ENCODE measurements at regions not wholly inside any gene's neighbourhood (a gene's known extent, or its start where the extent isn't known, plus 50 kb on each side); places are given as distances from the start of the nearest gene placed in this dataset.
"Not testable (repeated sequence)": the region's sequence is repeated elsewhere in the genome, so short reads cannot be mapped to it uniquely, and the experiment has no call there.

- POLR2A ChIA-PET: no interaction called here
- Mint-ChIP-seq H3K27ac (no peak overlapping the region), H3K9me3 (peaks cover 0 to 11% (median 4%) of the 10 kb centered on the region in 9 donors)
These were observed 270.2 kb upstream of the IRX1 start for GRCh38 chr5:3325201-3325971.

GRCh38 chr5:3324421-3325101, 271.1 kb upstream of the IRX1 start:
- Mint-ChIP-seq H3K4me3 (no peak overlapping the region), H3K36me3 (no peaks in the 10 kb centered on the region), H3K27me3 (no peaks in the 10 kb centered on the region), H3K9me3 (peaks cover 0 to 11% (median 4%) of the 10 kb centered on the region in 9 donors), H3K27ac (no peak overlapping the region), H3K4me1 (no peaks in the 10 kb centered on the region)
- POLR2A ChIA-PET: no interaction called here
- no peak for DNase-seq
- ATAC-seq: no peak

More at GRCh38 chr5:3325201-3325971, 270.2 kb upstream of the IRX1 start:
- Mint-ChIP-seq H3K27me3 (no peaks in the 10 kb centered on the region), H3K36me3 (no peaks in the 10 kb centered on the region), H3K4me1 (no peaks in the 10 kb centered on the region), H3K4me3 (no peak overlapping the region)
- no peak for DNase-seq
- ATAC-seq: no peak

- H3K36me3 Mint-ChIP-seq, H3K27me3 Mint-ChIP-seq, ATAC-seq, H3K4me3 Mint-ChIP-seq, POLR2A ChIA-PET, DNase-seq, H3K4me1 Mint-ChIP-seq, H3K27ac Mint-ChIP-seq: not testable (repeated sequence)
- peaks cover 0 to 11% (median 4%) of the 10 kb centered on the region in 9 donors for H3K9me3 Mint-ChIP-seq
These were observed 271.7 kb upstream of the IRX1 start for GRCh38 chr5:3323966-3324365.

GRCh38 chr5:3323144-3323543, 272.5 kb upstream of the IRX1 start:
- no peaks in the 10 kb centered on the region for H3K36me3 Mint-ChIP-seq
- no peaks in the 10 kb centered on the region for H3K4me1 Mint-ChIP-seq
- POLR2A ChIA-PET: no interaction called here
- H3K27ac Mint-ChIP-seq: no peak overlapping the region
- H3K4me3 Mint-ChIP-seq: no peak overlapping the region
- H3K9me3 Mint-ChIP-seq: peaks cover 0 to 11% (median 3%) of the 10 kb centered on the region in 9 donors
- ATAC-seq (no peak), DNase-seq (no peak)
- no peaks in the 10 kb centered on the region for H3K27me3 Mint-ChIP-seq

- no peak overlapping the region for H3K4me3 Mint-ChIP-seq
- H3K9me3 Mint-ChIP-seq: peaks cover 0 to 11% (median 3%) of the 10 kb centered on the region in 9 donors
- ATAC-seq (no peak), DNase-seq (no peak)
- no peaks in the 10 kb centered on the region for H3K4me1 Mint-ChIP-seq
- POLR2A ChIA-PET: no interaction called here
- no peak overlapping the region for H3K27ac Mint-ChIP-seq
- H3K27me3 Mint-ChIP-seq: no peaks in the 10 kb centered on the region
- H3K36me3 Mint-ChIP-seq: no peaks in the 10 kb centered on the region
These were observed 273.0 kb upstream of the IRX1 start for GRCh38 chr5:3322642-3323041.

GRCh38 chr5:3321923-3322322, 273.7 kb upstream of the IRX1 start:
- ATAC-seq (no peak), DNase-seq (no peak)
- H3K27me3 Mint-ChIP-seq: no peaks in the 10 kb centered on the region
- no peak overlapping the region for H3K4me3 Mint-ChIP-seq
- no peak overlapping the region for H3K27ac Mint-ChIP-seq
- POLR2A ChIA-PET: no interaction called here
- peaks cover 0 to 11% (median 2%) of the 10 kb centered on the region in 9 donors for H3K9me3 Mint-ChIP-seq
- no peaks in the 10 kb centered on the region for H3K4me1 Mint-ChIP-seq
- no peaks in the 10 kb centered on the region for H3K36me3 Mint-ChIP-seq

- DNase-seq: no peak
- H3K4me1 Mint-ChIP-seq: no peaks in the 10 kb centered on the region
- no peak overlapping the region for H3K4me3 Mint-ChIP-seq
- H3K9me3 Mint-ChIP-seq: peaks cover 0 to 11% (median 1%) of the 10 kb centered on the region in 9 donors
- no peaks in the 10 kb centered on the region for H3K36me3 Mint-ChIP-seq
- ATAC-seq: no peak
- no peak overlapping the region for H3K27ac Mint-ChIP-seq
- H3K27me3 Mint-ChIP-seq: no peaks in the 10 kb centered on the region
- POLR2A ChIA-PET: no interaction called here
These were observed 274.4 kb upstream of the IRX1 start for GRCh38 chr5:3321119-3321760.

GRCh38 chr5:3320317-3320875, 275.2 kb upstream of the IRX1 start:
- Mint-ChIP-seq H3K4me1 (no peaks in the 10 kb centered on the region), H3K9me3 (peaks cover 0 to 5% (median 0%) of the 10 kb centered on the region in 9 donors), H3K4me3 (no peak overlapping the region), H3K27ac (no peak overlapping the region), H3K36me3 (no peaks in the 10 kb centered on the region), H3K27me3 (no peaks in the 10 kb centered on the region)
- DNase-seq (no peak), ATAC-seq (no peak)
- POLR2A ChIA-PET: no interaction called here

- POLR2A ChIA-PET: no interaction called here
- no peak for ATAC-seq
- Mint-ChIP-seq H3K4me1 (no peaks in the 10 kb centered on the region), H3K27ac (no peak overlapping the region), H3K27me3 (peaks cover 0 to 3% (median 0%) of the 10 kb centered on the region in 5 donors), H3K9me3 (peaks cover 0 to 7% (median 0%) of the 10 kb centered on the region in 9 donors), H3K4me3 (no peak overlapping the region), H3K36me3 (no peaks in the 10 kb centered on the region)
- no peak for DNase-seq
These were observed 278.4 kb upstream of the IRX1 start for GRCh38 chr5:3317051-3317795.

- Mint-ChIP-seq H3K27me3 (peaks cover 0 to 3% (median 0%) of the 10 kb centered on the region in 5 donors), H3K9me3 (peaks cover 0 to 9% (median 0%) of the 10 kb centered on the region in 9 donors), H3K36me3 (no peaks in the 10 kb centered on the region), H3K4me1 (no peaks in the 10 kb centered on the region), H3K27ac (no peak overlapping the region), H3K4me3 (no peak overlapping the region)
- ATAC-seq: no peak
- DNase-seq: no peak
- POLR2A ChIA-PET: no interaction called here
These were observed 282.1 kb upstream of the IRX1 start for GRCh38 chr5:3313569-3313968.

GRCh38 chr5:3312299-3312698, 283.3 kb upstream of the IRX1 start:
- DNase-seq (no peak), ATAC-seq (no peak)
- Mint-ChIP-seq H3K36me3 (peaks cover 0 to 3% (median 0%) of the 10 kb centered on the region in 3 donors), H3K27me3 (peaks cover 0 to 7% (median 0%) of the 10 kb centered on the region in 5 donors), H3K4me3 (no peak overlapping the region), H3K9me3 (peaks cover 0 to 9% (median 0%) of the 10 kb centered on the region in 9 donors), H3K4me1 (no peaks in the 10 kb centered on the region), H3K27ac (no peak overlapping the region)
- POLR2A ChIA-PET: no interaction called here

GRCh38 chr5:3311433-3311832, 284.2 kb upstream of the IRX1 start:
- no peaks in the 10 kb centered on the region for H3K4me1 Mint-ChIP-seq
- H3K4me3 Mint-ChIP-seq: peak overlapping the region in 1 of 10 donors; percentile 22
- no peak overlapping the region for H3K27ac Mint-ChIP-seq
- peaks cover 0 to 9% (median 0%) of the 10 kb centered on the region in 9 donors for H3K9me3 Mint-ChIP-seq
- POLR2A ChIA-PET: no interaction called here
- DNase-seq (no peak), ATAC-seq (no peak)
- peaks cover 0 to 7% (median 0%) of the 10 kb centered on the region in 5 donors for H3K27me3 Mint-ChIP-seq
- peaks cover 0 to 3% (median 0%) of the 10 kb centered on the region in 3 donors for H3K36me3 Mint-ChIP-seq

All from naive thymus-derived CD8-positive, alpha-beta T cell (primary cell).